ENCODE measurements at regions not wholly inside any gene's neighbourhood (a gene's known extent, or its start where the extent isn't known, plus 50 kb on each side); places are given as distances from the start of the nearest gene placed in this dataset.

DNA sequence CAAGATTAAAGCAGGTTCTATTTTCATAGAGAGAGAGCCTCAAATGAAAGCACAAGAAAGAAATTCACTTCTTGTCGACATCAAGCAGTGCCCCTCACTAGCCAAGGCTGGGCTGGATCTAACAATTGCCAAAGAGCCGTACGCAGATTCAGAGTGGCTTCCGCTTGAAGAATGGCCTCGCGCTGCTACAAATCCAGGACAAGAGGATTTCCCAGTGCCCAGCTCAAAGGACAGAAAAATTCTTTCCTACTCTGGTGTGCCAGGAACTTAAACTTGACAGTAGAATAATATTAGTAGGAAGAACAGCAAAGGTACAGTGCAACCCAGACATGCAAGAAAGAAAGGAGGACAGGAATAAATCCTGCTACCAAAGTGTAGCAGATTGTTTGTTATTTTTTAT, 56.5 kb upstream of the PPARGC1A start (continued):
- TF ChIP-seq FOSL1 (IDR thresholded peaks at IDR 0.05; ENCODE audit: insufficient read depth, low read depth, low read length), result no peak
- no peak for TF ChIP-seq CBX8 (IDR thresholded peaks at IDR 0.05; ENCODE audit: borderline replicate concordance, low read depth, low read length)
- TF ChIP-seq PHF8 (conservative IDR thresholded peaks at IDR 0.05; ENCODE audit: low read depth, low read length), result no peak
- no peak for TF ChIP-seq CTBP2 (IDR thresholded peaks at IDR 0.05; ENCODE audit: borderline replicate concordance, insufficient read depth, insufficient read length, low read length)
